HG03139 (cell line): ENCODE measurements at regions not wholly inside any gene's neighbourhood (a gene's known extent, or its start where the extent isn't known, plus 50 kb on each side); places are given as distances from the start of the nearest gene placed in this dataset.

ENCODE experiments used
- ATAC-seq: cut with Tn5 transposase; IDR thresholded peaks from one replicate; pipeline ENCODE4 v1.9.1; 2021; ENCODE audit not compliant: unreplicated experiment

GRCh38 chr12:41777064-41777790 lies 367.4 kb downstream of the GXYLT1 start:
- ATAC-seq, result no peak

GRCh38 chr12:41772478-41772877 lies 372.2 kb downstream of the GXYLT1 start:
- no peak for ATAC-seq

GRCh38 chr12:41769810-41770209 lies 374.9 kb downstream of the GXYLT1 start:
- no peak for ATAC-seq

GRCh38 chr12:41768456-41768855 lies 376.2 kb downstream of the GXYLT1 start:
- ATAC-seq, result no peak

- ATAC-seq, result no peak
Observed at GRCh38 chr12:41762691-41763090, 382.0 kb downstream of the GXYLT1 start.

- no peak for ATAC-seq
Observed at GRCh38 chr12:41745593-41745992, 399.1 kb downstream of the GXYLT1 start.

- no peak for ATAC-seq
Observed at GRCh38 chr12:41743835-41744234, 400.8 kb downstream of the GXYLT1 start.

- ATAC-seq, result no peak
Observed at GRCh38 chr12:41739066-41739465, 405.6 kb downstream of the GXYLT1 start.

- ATAC-seq, result no peak
Observed at GRCh38 chr12:41737423-41737822, 407.3 kb downstream of the GXYLT1 start.

GRCh38 chr12:41736436-41736835 lies 408.2 kb downstream of the GXYLT1 start:
- ATAC-seq, result no peak

GRCh38 chr12:41731691-41732090 lies 413.0 kb downstream of the GXYLT1 start:
- ATAC-seq, result no peak

- ATAC-seq, result no peak
Observed at GRCh38 chr12:41731061-41731460, 413.6 kb downstream of the GXYLT1 start.

- ATAC-seq, result no peak
Observed at GRCh38 chr12:41724216-41724615, 420.5 kb downstream of the GXYLT1 start.

- no peak for ATAC-seq
Observed at GRCh38 chr12:41719214-41719613, 425.5 kb downstream of the GXYLT1 start.

GRCh38 chr12:41715256-41715655 lies 429.4 kb downstream of the GXYLT1 start:
- no peak for ATAC-seq

- ATAC-seq, result no peak
Observed at GRCh38 chr12:41709463-41710285, 435.0 kb downstream of the GXYLT1 start.

- ATAC-seq, result no peak
Observed at GRCh38 chr12:41709012-41709411, 435.7 kb downstream of the GXYLT1 start.

- ATAC-seq, result no peak
Observed at GRCh38 chr12:41706376-41706775, 438.3 kb downstream of the GXYLT1 start.

- no peak for ATAC-seq
Observed at GRCh38 chr12:41701943-41702601, 442.6 kb downstream of the GXYLT1 start.

- no peak for ATAC-seq
Observed at GRCh38 chr12:41700940-41701339, 443.7 kb downstream of the GXYLT1 start.

GRCh38 chr12:41699658-41700057 lies 445.0 kb downstream of the GXYLT1 start:
- no peak for ATAC-seq

- ATAC-seq, result no peak
Observed at GRCh38 chr12:41697161-41697560, 447.5 kb downstream of the GXYLT1 start.
